ENCODE measurements at regions not wholly inside any gene's neighbourhood (a gene's known extent, or its start where the extent isn't known, plus 50 kb on each side); places are given as distances from the start of the nearest gene placed in this dataset.

DNA sequence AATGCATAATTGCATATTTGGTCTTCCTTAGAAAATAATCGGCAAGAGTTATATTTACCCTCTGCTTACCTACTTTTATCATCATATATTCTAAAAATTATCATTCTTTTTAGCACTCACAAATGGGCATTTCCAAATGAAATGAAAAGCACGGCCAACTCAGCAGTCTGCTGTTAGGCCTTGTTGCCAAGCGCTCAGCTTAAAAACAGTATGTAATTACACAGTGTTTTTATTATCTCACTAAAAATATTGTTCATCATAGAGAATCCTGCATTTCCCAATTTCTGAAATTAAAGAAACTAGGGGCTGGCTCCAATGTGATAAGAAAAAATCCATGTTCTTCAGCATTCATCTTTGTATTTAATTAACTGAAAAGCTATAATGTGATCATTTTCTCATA lies 391.7 kb upstream of the ADARB2 start:
- no peak for DNase-seq

DNA sequence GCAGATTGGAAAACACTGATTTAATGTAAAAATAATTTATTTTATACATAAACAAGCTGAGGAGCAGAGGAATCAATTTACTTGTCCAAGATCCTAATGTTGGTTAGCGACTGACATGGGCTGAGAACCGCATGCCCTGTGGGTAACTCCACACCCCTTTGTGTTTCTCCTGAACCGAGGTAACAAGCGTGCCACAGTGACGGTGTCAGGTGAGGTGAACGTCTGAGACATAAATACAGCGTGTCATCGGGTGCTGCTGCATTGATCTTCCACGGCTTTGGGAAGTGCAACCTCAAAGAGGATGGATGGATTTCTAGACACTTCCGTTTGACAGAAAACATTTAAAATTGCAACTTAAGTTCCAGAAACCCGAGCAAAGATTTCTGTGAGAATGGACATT lies 386.8 kb upstream of the ADARB2 start:
- DNase-seq: no peak

DNA sequence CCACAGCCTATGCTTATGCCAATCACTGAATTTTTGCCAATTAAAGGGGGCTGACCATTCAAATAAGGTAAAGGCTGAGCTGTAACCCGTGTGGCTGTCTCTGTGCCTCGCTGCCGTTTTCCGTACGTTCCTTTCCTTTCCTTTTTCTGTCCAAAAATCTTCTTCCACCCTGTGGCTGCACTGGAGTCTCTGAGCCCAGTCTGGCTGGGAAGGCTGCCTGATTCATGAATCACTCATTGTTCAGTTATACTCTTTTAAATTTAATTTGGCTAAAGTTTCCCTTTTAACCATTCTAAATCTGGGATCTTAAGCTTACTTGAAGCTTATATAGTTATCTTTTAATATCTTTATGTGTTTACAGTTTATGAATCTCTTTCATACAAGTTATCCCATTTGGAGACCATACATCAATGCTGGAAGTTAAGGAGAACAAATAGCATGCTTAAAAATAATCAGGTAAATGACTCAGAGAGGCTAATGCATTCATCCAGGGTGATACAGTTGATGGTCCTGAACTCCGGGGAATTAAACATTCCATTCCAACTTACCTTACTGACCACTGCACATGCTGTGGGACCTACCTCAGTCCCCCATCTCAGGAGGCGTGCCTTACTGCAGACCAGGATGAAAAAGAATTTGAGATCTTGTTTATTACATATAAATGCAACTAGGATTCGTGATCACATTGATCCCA lies 385.3 kb upstream of the ADARB2 start:
- DNase-seq: no peak

DNA sequence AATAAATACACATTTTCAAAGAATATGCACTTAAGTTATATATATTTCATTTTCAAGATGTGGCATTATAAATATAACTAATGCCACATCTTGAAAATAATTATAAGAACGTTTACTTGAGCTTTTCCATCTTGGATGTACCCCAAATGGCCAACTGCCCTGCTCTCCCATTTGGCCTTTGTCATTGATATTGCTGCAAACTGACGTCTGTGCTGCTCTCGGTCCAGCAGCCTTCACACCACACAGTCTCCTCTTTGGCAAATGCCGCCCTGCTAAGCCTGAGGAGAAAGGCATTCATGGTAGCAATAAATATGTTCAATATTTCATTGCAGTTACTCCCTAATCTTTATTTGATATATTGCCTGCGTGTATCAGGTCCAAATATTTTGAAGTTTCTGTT lies 384.6 kb upstream of the ADARB2 start:
- DNase-seq: no peak

DNA sequence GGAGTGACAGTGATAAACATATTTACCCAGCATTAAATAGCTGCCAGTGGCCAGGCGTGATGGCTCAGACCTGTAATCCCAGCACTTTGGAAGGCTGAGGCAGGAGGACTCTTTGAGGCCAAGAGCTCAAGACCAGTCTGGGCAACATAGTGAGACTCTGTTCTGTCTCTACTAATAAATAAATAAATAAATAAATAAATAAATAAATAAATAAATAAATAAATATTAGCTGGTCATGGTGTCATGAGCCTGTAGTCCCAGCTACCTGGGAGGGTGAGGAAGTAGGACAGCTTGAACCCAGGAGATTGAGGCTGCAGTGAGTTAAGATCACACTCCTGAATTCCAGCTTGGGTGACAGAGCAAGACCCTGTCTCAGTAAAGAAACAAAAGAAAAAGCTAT lies 384.0 kb upstream of the ADARB2 start:
- DNase-seq: no peak

DNA sequence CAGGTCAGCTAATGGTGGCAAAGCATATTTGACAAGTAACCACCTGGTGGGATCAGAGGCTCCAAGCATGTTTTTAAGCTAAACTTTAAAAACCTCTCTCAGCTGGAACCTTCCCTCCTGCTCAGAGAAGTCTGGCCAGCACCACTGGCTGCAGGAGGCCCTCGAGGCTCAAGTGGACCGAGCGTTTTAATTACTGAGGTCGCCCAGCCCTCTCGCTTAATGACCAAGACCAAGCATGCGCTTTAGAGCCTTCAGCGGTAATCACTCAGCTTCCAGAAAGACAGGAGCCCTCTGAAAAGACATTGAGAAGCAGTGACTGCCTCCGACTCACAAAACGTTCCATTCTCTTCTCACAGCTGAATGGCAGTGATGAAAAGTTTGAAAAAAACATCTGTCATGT lies 383.4 kb upstream of the ADARB2 start:
- DNase-seq: no peak

DNA sequence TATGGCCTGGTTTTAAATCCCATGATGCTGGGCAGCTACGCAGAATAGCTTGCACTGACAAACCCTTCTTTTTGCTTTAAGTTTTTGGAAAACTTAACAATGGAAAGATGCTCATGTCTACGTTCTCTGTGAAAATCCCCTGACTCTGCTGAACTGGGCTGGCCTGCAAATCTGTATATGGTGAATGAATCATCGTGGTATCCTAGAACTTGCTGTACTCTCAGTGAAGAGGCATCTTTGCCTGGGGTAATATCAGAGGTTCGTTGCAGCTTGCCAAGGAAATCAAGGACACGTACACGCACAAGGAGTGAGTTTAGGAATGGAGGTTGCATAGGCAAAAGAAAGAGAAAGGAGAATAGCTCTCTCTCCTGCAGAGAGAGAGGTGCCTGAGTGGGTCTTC lies 382.0 kb upstream of the ADARB2 start:
- DNase-seq: no peak

DNA sequence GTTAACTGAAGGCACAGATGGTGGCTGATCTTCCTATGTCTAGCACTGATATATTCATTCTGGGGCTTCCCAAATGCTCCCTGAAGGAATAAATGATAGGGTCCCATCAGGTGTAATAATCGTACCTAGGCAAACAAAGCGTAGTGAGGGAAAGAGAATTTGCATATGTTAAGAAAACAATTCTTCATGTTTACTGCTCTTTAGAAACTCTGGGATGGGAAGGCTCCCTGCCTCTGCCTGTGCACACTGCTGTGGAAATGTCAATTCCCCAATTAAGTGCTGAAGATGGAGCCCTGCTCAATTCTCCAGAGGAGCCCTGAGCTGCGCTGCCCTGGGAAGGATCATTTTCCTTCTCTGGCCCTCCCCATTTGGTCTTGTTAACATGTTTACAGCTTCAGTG lies 380.9 kb upstream of the ADARB2 start:
- no peak for DNase-seq

DNA sequence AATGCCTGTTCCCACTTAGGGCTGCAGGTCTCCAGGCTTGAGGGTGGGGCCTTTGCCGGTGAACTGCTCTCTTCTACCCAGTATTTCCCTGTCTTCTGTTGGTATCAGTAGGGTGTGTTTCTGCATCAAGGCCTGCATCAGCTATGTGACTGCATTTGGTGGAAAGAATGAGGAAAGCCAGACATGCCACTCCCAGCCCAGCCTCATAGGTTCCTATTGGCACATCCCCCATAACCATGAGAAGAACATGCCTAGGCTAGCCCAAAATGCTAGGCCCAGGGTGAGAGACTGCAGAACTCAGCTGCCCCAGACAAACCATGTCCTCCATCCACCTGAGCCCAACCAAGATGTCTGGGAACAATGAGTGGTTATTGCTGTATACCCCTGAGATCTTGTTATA lies 380.3 kb upstream of the ADARB2 start:
- DNase-seq: no peak

DNA sequence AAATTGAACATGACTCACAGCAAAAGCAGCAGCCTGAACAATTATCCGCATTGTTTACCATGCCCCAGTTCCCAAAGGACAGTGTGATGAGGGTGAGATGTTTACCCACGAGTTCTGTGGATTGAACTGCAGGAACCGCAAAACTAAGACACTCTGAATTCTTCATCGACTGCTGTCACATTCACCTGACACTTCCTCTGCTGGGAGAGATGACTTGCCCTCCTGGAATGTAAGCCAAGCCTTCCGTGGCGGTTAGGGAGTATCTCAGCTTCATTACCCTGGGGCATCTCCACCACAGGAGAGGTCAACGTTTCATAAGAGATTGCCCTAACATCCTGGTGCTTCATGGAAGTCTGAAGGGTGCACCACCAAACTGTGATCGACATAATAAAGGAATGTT lies 374.6 kb upstream of the ADARB2 start:
- DNase-seq: no peak

DNA sequence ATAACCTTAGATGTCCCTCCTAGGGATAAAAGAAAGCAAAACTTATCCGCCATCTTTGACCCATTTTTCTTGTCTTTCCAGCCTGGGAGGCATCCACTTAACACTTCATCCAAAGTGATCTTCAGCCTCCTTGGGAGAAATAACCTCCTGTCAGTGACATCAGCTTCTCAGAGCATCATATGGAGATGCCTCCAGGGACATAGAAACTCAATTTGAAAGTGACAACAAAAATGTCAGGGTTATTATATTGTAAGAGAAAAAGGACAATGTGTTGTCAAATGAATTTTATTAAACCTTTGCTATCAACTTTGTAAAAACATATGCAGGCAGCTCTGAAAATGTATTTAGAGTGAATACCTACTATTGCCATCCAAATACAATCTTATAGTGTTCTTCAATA lies 371.2 kb upstream of the ADARB2 start:
- no peak for DNase-seq

DNA sequence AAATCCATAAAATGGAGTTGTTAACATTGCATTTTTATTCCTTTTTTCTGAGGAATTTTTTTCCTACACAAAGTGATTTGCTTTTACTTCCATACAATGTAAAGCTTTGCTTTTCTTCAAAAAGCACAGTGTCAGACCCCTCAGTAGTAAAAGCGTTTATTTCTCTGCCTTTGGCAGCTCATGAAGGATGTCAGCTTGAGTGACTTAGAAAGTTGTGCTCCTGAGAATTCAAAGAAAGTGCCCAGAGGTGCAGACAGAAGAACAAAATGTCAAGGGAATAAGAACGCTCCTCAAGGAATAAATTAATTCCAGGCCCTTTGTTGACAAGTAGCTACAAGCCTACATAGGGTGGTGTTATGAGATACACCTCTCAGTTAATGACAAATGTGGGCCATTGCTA lies 369.3 kb upstream of the ADARB2 start:
- no peak for DNase-seq

DNA sequence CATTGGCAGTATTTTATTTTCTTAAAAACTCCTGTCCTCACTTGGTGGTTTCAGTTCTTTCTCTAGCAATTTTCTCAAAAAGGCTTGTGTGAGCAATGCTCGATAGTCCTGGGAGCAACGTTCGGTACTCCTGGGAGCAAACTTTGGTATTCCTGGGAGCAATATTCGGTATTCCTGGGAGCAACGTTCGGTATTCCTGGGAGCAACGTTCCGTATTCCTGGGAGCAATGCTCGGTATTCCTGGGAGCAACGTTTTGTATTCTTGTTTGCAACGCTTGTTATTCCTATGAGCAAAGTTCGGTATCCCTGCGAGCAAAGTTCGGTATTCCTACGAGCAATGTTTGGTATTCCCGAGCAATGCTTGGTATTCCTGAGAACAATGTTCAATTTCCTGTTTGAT lies 362.0 kb upstream of the ADARB2 start:
- DNase-seq: no peak

DNA sequence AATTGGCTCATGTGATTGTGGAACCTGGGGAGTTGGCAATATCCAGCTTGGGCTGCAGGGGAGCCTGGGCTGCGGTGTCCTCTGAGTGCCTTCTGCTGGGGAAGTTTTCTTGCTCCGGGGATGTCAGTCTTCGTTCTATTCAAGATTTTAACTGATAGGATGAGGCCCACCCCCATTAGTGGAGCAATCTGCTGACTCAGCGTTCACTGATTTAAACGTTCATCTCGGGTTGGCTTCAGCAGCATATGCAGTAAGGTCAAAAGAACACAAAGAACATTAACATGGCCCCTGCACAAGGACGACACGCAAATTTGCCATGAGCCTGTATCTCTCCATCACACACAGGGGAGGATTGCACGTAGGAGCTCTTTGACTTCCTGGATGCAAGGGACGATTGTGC lies 360.6 kb upstream of the ADARB2 start:
- no peak for DNase-seq

DNA sequence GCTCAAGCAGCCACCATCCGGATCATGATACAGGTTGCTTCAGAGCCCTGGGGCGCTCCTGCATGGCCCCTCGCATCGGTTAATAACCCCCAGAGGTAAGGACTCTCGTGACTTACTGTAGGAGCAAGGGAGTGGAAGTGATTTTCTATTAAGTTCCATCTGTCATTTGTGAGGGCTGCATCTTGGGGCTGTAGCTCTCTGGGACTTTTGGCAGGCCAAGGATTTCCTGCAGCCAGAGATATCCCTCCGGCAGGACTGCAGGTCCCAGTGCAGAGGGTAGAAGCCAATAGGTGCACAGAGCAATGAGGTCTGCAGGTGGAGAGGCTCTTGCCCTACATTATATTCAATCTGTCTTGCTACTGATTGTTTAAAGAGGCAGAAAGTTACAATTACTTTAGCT lies 356.8 kb upstream of the ADARB2 start:
- no peak for DNase-seq

DNA sequence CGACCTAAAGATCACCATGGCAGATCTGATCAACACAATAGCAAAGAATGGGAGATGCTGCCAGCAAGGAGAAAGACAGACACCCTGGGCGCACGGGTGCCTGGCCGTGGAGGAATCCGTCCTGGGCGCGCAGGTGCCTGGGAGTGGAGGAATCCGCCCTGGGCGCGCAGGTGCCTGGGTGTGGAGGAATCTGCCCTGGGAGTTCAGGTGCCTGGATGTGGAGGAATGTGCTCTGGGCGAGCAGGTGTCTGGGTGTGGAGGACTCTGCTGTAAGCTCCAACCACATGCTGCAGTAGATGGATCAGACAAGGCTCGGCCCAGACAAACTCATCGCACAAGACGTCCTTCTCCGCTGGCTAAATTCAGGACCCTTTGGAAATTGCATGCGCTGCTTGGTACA lies 346.3 kb upstream of the ADARB2 start:
- no peak for DNase-seq

DNA sequence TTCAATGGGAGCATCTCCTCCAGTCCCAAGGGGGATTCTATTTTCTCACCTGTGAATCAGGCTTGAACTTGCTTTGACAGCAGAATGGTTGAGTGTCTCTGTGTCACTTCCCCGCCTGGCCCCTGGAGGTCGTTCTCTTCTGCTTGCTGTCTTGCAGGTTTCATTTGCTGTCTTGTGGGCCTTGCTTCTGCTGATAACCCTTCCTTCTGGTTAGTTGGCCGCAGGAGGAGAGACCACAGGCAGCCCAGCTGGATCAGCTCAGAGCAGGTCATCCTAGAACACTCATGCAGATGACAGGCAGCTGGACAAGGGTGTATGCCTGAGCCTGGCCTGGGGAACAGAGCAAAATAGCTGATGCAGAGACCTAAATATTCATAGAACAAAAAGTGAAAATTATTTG lies 344.2 kb upstream of the ADARB2 start:
- no peak for DNase-seq

DNA sequence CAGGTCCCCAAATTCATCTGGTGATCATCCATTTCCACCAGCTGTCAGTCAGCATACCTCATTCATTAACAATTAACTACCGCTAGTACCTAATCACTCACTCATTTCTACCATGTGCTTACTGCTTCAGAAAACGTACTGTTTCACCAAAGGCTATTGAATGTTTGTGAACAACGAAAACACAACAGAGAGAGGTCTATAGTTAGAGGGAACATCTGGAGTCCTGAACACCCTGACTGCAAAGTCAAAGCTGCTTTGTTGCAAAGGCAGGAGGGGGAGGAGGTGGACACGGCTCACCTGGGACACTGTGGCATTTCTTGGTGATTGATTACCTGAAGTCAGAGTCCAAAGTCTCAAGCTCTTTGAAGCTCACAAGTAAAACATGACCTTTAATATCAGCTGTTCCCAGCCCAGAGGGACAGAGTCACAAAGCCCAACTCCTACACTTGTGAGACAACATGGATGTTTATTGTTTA lies 342.3 kb upstream of the ADARB2 start:
- no peak for DNase-seq

DNA sequence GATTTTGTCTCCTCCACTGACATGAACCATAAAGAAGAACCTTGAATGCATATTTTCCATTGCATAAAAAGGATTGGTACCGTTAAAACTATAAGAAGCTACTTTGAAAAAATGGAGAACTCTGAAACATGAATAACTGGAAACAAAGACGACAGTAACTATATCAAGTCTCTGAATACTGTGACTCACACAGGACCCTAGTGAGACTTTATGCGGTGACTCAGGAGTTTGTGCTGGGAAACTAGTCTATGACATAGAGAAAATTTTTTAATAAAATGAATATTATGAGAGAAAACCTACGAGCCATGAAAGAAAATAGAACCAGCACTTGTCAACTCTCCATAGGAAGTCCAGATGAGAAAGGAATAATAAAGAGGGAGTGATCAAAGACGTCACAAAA lies 339.9 kb upstream of the ADARB2 start:
- DNase-seq: no peak

DNA sequence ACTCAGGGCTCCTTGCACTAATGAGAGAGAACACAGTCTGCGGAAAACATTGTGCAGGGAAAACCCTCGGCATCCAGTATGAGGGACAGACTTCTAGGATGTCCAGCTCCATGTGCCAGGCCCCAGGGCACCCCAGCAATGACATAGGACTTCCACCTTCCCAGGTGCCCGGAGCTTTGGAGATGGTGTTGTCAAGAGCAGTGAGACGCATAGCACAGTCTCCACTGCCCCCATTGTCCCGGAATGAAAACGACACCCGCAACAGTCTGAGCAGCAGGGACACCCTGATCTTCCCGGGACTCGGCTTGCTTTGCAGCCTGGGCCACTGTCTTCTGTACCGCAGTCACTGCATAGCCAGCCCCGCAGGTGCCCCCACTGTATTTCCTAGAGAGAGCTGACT lies 339.2 kb upstream of the ADARB2 start:
- no peak for DNase-seq

DNA sequence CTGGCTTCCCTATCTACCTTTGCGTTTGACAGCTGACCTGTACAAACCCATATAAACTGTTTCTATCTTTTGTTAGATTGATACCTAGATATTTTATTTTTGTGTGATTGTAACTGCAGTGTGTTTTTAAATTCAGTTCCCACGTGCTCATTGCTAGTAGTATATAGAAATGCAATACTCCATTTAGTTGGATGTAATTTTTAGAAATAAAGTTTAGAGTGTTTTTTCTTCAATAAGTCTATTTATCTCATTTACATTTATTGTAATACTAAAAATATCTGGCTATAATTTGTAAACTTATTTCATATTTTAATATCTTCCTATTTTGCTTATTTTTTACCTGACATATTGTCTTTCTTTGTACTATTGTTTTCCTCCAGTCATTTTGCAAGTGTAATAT lies 329.7 kb upstream of the ADARB2 start:
- DNase-seq: no peak

DNA sequence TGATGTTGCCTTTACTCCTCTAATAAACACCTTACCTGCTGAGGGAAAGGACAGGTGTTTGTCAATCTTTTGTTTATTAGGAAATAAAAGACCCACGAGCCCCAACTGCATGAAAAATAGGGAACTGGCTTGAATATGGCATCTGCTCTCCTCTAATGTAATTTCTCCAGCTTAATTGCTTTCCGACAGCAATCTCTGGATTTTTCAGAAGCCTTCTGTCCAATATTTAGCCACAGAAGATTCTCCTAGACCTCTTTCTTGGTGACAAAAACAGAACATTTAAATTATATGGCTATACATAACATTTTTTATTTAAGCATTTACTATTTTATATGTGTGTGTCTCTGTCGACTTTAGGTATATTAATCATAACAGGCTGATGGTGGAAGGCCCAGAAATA lies 317.4 kb upstream of the ADARB2 start:
- DNase-seq: no peak

DNA sequence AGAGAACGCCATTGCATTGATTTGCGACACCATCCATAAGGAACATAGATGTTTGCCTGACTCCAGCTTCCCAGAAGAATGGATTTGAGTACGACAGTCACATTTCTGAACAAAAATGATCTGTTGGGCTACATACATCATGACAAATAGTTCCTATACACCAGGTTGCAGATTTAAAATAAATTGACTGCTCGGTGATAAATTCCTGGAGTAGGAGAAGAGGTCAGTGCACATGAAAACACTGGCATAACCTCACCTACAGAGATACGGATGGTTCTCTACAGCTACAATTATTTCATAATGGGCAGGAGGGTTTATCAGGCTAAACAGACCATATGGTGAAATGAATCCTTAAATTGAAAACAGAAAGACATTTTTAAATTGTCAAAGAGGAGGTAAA lies 316.5 kb upstream of the ADARB2 start:
- DNase-seq: no peak

DNA sequence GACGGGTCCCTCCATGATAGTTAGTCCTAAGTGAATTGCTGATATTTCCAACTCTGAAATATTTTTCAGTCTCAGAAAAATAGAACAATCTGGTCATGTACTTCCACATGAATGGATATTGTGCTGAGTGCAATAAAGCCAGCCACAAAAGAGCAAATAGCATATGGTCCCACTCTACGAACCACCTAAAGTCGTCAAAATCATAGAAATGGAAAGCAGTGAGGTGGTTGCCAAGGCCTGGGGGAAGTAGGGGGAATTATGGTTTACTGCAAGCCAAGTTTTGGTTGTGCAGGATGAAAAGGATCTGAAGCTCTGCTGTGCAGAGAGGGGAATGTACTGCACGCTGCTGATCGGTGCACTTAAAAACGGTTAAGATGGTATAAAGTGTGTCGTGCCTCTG lies 313.8 kb upstream of the ADARB2 start:
- no peak for DNase-seq

DNA sequence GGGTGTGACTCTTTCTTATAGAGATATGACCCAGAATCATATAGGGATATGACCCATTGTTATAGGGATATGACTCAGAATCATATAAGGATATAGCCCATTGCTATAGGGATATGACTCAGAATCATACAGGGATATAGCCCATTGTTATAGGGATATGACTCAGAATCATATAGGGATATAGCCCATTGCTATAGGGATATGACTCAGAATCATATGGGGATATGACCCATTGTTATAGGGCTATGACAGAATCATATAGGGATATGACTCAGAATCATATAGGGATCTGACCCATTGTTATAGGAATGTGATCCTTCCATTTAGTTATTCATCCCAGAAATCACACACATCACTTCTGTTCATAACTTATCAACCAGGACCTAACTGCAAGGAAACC lies 312.2 kb upstream of the ADARB2 start:
- peak; percentile 0 for DNase-seq
